Body of pancreas (tissue), 4 donors: ENCODE measurements at regions not wholly inside any gene's neighbourhood (a gene's known extent, or its start where the extent isn't known, plus 50 kb on each side); places are given as distances from the start of the nearest gene placed in this dataset.

Source experiments
- ATAC-seq: fragments of 150-250 bp; one replicate; pipeline ENCODE4 v1.9.1; 2016
- DNase-seq, 4 donors: peaks; one replicate each; pipeline ENCODE4 v3.0.0-alpha.2; 2019
- H3K27ac ChIP-seq, 4 donors: fragments of 200-600 bp; sonication (generic); 1 replicate in 3 of 4; 2 replicates in 1 of 4; pipeline versions ENCODE4 v1.5.1 to v1.6.1; 2016 to 2019; ENCODE audit warnings: mild to moderate bottlenecking in 1 of 4, mixed read lengths in 1 of 4, moderate library complexity in 1 of 4
- H3K27me3 ChIP-seq, 2 donors: fragments of 200-600 bp; sonication (generic); one replicate each; pipeline ENCODE4 v1.6.0; 2016; ENCODE audit warnings: mild to moderate bottlenecking in 1 of 2
- H3K36me3 ChIP-seq, 2 donors: fragments of 200-600 bp; sonication (generic); replicated peaks in 1 of 2; 2 replicates each; pipeline ENCODE4 v1.5.1; 2016; ENCODE audit warnings: low read depth in 2 of 2; ENCODE audit not compliant: insufficient read depth in 1 of 2
- H3K4me1 ChIP-seq: fragments of 200-600 bp; sonication (generic); one replicate; pipeline ENCODE4 v1.6.0; 2016
- H3K4me3 ChIP-seq, 2 donors: fragments of 200-600 bp; sonication (generic); 1 replicate in 1 of 2; 2 replicates in 1 of 2; pipeline ENCODE4 v1.5.1; 2016 to 2019
- H3K9me3 ChIP-seq, 3 donors: fragments of 200-600 bp; sonication (generic); 1 replicate in 2 of 3; 2 replicates in 1 of 3; pipeline ENCODE4 v1.5.1; 2016
- CTCF ChIP-seq, 7 experiments: fragments of 450-650 bp in 4 of 7; fragments of 200-600 bp in 3 of 7; sonication (generic) in 3 of 7; IDR thresholded peaks; one replicate each; pipeline ENCODE4 v1.5.1; 2016 to 2019; ENCODE audit warnings: antibody characterized with exemption in 7 of 7
- POLR2A ChIP-seq, 3 donors: fragments of 450-650 bp; IDR thresholded peaks; one replicate each; pipeline ENCODE4 v1.6.1; 2016; ENCODE audit warnings: antibody characterized with exemption in 3 of 3, mild to moderate bottlenecking in 2 of 3
- WGBS, 2 donors: methylation state at CpG; one replicate each; pipeline ENCODE4 v1.1.5; 2017; 5-methylcytosine and 5-hydroxymethylcytosine counted together
- intact Hi-C: fragments of 100-400 bp; cut with DNase I; formaldehyde crosslinking; loops from one replicate; pipeline ENCODE4 v1.15.1; 2023

GRCh38 chr22:48781868-48782267, 1045.8 kb downstream of the BRD1 start:
- intact Hi-C loops, result no loop called here
- no peak for DNase-seq
- Histone ChIP-seq H3K27me3 (peaks cover 0 to 6% of the 10 kb centered on the region in 2 donors), H3K27ac (no peak overlapping the region), H3K4me1 (no peaks in the 10 kb centered on the region), H3K36me3 (no peaks in the 10 kb centered on the region), H3K4me3 (no peak overlapping the region), H3K9me3 (no peaks in the 10 kb centered on the region)
- TF ChIP-seq POLR2A (IDR thresholded peaks at IDR 0.05) (no peak), CTCF (IDR thresholded peaks at IDR 0.05) (no peak)
- 79 to 92% methylated on average over 12 of the region's 12 CpGs for WGBS, 2 donors
- ATAC-seq, result no peak

- Histone ChIP-seq H3K27me3 (peaks cover 0 to 6% of the 10 kb centered on the region in 2 donors), H3K27ac (no peak overlapping the region), H3K36me3 (no peaks in the 10 kb centered on the region), H3K4me3 (no peak overlapping the region), H3K9me3 (no peaks in the 10 kb centered on the region), H3K4me1 (no peaks in the 10 kb centered on the region)
- TF ChIP-seq POLR2A (IDR thresholded peaks at IDR 0.05), result no peak
- no peak for TF ChIP-seq CTCF (IDR thresholded peaks at IDR 0.05)
- WGBS, 2 donors, result 69 to 85% methylated on average over 8 to 14 of the region's 14 CpGs
- no peak for DNase-seq
- intact Hi-C loops, result no loop called here
- no peak for ATAC-seq
Measured at GRCh38 chr22:48781391-48781790, 1046.3 kb downstream of the BRD1 start.

DNA sequence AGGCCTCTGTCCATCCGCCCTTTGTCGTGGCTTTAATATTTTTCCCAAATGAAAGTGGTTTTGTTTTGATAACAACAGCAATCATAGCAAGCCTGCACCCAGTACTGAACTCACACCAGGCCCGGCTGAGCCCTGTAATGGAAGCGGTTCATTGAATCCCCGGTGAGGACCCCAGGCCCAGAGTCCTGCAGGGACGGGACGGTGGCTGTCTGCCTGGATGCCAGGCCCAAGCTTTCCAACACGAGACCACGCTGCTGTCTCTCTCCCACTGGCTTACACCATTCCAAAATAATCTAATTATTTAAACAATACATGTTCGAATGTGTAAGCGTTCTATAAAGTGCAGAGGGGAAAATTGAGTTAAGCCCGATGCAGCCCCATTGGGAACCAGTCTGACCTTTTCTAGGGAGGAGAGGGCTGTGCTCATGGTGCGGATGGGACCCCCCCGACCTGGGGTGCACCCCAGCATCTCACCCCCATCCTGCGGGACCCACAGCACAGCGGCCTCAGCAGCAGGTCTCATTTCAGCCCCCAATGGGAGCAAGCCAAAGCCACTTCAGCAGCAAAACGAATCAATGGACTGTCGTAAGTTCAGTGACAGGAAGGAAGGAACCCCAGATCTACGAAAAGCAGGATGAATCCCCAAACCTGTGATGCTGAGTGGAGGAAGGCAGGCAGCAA, 1046.9 kb downstream of the BRD1 start:
- no peak for TF ChIP-seq CTCF (IDR thresholded peaks at IDR 0.05)
- TF ChIP-seq POLR2A (IDR thresholded peaks at IDR 0.05), result no peak
- ATAC-seq, result no peak
- H3K4me1 ChIP-seq, result no peaks in the 10 kb centered on the region
- no peaks in the 10 kb centered on the region for H3K36me3 ChIP-seq
- no peak for DNase-seq
- H3K4me3 ChIP-seq, result no peak overlapping the region
- 63 to 67% methylated on average over 19 of the region's 19 CpGs for WGBS, 2 donors
- H3K27me3 ChIP-seq, result peaks cover 0 to 6% of the 10 kb centered on the region in 2 donors
- intact Hi-C loops, result no loop called here
- H3K27ac ChIP-seq, result no peak overlapping the region
- H3K9me3 ChIP-seq, result no peaks in the 10 kb centered on the region

DNA sequence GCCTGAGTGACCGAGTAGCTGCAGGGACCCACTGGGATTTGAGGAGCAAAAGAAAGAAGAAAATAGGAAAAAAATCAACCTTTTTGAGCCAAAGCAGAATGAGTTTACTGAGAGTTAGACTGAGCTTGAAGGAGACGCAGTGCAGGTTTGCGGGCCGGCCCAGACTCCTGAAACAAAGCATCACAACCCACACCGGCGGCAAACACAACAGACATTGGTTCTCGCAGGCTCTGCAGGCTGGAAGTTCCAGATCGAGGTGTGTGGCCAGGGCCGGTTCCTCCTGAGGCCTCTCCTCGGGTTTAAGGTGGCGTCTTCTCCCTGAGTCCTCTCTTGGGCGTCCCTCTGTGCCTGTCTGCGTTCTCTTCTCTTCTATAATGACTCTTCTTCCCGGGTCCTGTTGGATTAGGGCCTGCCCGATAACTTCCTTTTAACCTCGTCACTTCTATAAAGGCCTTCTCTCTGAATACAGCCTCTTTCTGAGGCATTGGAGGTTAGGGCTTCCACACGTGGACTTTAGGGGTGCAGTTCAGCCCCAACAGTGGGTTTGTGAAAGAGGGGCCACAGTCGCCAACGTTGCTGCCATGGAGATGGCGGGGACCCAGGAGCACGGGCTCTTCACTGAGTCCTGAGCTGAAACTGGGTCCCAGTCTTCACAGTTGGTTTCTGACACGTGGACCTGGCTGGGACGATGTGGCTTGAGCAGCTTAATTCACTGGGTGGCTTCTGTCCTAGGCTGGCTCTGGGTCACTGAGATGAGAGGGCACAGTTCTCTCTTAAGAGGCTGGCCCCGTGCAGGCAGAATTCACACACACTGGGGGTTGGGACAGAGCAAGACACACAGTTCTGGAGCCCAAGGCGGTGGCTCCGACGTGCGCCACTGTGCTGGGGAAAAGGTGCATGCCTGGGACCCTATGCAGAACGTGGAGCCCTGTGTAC, 1047.7 kb downstream of the BRD1 start:
- no peaks in the 10 kb centered on the region for H3K36me3 ChIP-seq
- TF ChIP-seq CTCF (IDR thresholded peaks at IDR 0.05) (no peak), POLR2A (IDR thresholded peaks at IDR 0.05) (no peak)
- DNase-seq (no peak), ATAC-seq (no peak)
- intact Hi-C loops, result no loop called here
- no peak overlapping the region for H3K27ac ChIP-seq
- peaks cover 0 to 6% of the 10 kb centered on the region in 2 donors for H3K27me3 ChIP-seq
- H3K4me3 ChIP-seq, result no peak overlapping the region
- no peaks in the 10 kb centered on the region for H3K9me3 ChIP-seq
- 64 to 69% methylated on average over 29 of the region's 29 CpGs for WGBS, 2 donors
- H3K4me1 ChIP-seq, result no peaks in the 10 kb centered on the region
